HG02588 (cell line): ENCODE measurements at regions not wholly inside any gene's neighbourhood (a gene's known extent, or its start where the extent isn't known, plus 50 kb on each side); places are given as distances from the start of the nearest gene placed in this dataset.
"Not testable (repeated sequence)": the region's sequence is repeated elsewhere in the genome, so short reads cannot be mapped to it uniquely, and the experiment has no call there.

Experiments used
- ATAC-seq: cut with Tn5 transposase; IDR thresholded peaks from one replicate; pipeline ENCODE4 v1.9.1; 2021; ENCODE audit warnings: mild to moderate bottlenecking, moderate library complexity; ENCODE audit not compliant: unreplicated experiment

DNA sequence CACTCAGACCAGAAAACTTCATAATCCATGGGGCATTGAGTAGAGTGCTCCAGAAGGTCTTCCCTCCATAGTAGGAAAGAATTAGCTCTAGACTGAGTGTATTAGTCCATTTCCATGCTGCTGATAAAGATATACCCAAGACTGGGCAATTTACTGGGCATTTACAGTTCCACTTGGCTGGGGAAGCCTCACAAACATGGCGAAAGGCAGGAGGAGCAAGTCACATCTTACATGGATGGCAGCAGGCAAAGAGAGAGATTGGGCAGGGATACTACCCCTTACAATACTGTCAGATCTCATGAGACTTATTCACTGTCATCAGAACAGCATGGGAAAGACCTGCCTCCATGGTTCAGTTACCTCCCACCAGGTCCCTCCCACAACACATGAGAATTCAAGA lies 300.6 kb upstream of the TMEM132C start:
- no peak for ATAC-seq

- ATAC-seq: no peak
Measured at GRCh38 chr12:127970491-127970890, 296.5 kb upstream of the TMEM132C start.

GRCh38 chr12:127980585-127980984 lies 286.4 kb upstream of the TMEM132C start:
- ATAC-seq: no peak

DNA sequence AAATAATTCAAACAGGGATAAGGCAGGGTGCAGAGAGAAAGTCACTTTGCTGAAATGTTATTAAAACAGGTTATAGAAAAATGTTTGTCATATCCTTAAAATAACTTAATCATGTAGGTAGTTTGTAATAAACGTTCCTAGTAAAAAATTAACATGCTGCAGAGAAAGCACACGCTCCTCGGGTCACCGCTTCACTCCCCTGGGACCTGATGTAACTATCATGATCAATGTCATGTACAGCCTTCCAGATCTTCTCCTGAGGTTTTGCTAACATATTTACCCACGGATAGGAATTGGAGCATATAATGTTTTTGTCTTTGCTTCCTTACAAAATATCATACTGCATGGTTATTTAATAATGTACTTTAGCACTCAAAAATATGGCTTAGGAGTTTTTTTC lies 285.1 kb upstream of the TMEM132C start:
- ATAC-seq: no peak

GRCh38 chr12:127983213-127983791 lies 283.7 kb upstream of the TMEM132C start:
- not testable (repeated sequence) for ATAC-seq

DNA sequence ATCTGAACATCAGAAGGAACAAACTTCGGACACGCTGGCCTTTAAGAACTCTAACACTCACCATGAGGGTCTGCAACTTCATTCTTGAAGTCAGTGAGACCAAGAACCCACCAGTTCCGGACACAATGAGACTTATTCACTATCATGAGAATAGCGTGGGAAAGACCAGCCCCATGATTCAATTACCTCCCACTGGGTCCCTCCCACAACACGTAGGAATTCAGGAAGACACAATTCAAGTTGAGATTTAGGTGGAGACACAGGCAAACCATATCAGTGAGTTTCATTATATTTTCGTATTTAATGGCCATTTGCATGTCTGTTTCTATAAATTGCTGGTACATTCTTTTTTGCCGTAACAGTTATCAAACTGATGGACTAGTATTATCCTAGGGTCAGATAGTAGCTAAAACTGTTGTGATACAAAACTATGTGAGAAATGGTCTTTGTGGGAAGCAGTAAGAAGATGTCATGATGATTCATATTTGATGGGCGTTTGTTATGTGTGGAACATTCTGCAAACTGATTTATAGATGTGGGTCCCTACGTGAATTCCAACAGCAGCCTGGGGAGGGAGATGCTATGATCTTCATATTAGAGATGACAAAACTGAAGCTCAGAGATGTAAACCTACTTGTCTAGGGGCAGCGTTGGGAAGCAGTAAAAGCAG lies 282.4 kb upstream of the TMEM132C start:
- ATAC-seq: no peak

- no peak for ATAC-seq
Measured at GRCh38 chr12:127987199-127987901, 279.6 kb upstream of the TMEM132C start.

GRCh38 chr12:127991485-127991884 lies 275.5 kb upstream of the TMEM132C start:
- ATAC-seq: no peak

- no peak for ATAC-seq
Measured at GRCh38 chr12:127998988-127999387, 268.0 kb upstream of the TMEM132C start.

- no peak for ATAC-seq
Measured at GRCh38 chr12:128004383-128004938, 262.5 kb upstream of the TMEM132C start.

DNA sequence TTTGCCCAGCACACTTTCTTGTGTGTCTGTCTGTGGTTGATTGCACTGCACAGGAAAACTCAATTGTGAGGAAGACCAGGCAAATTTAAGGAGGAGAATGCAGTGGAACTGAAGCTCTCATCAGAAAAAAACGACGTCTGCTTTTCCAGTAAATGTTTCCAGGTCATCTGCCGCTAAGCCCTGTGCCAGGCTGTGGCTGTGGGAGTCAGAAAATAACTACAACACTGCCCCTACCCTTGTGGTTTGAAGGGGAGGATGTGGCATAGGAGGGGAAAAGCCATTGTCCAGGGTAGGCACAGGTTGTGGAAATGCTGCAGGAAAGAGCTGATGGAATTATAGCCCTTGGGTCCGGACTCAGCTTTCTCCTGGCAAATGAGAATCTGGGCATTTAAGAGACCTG lies 259.7 kb upstream of the TMEM132C start:
- ATAC-seq: no peak

- no peak for ATAC-seq
Measured at GRCh38 chr12:128008341-128008740, 258.6 kb upstream of the TMEM132C start.

DNA sequence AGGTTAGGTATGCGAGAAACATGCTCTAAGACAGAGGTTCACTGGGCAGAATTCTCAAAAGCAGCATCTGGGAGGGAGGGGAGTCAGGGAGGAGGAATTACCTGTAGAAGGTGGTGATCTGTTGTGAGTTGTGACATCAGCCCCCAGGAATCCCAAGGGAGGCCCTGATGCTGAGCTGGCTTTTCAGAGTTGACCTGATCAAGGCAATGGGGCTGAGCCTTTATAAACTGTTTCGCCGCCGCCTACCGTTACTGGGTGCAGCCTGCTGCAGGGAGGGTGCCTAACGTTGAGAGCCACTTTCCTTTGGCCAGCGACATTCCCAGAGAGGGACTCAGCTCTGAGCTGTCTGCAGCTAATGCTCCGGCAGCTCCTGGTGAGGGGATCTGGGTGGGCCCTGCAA lies 257.9 kb upstream of the TMEM132C start:
- no peak for ATAC-seq

GRCh38 chr12:128012110-128012509 lies 254.9 kb upstream of the TMEM132C start:
- no peak for ATAC-seq

DNA sequence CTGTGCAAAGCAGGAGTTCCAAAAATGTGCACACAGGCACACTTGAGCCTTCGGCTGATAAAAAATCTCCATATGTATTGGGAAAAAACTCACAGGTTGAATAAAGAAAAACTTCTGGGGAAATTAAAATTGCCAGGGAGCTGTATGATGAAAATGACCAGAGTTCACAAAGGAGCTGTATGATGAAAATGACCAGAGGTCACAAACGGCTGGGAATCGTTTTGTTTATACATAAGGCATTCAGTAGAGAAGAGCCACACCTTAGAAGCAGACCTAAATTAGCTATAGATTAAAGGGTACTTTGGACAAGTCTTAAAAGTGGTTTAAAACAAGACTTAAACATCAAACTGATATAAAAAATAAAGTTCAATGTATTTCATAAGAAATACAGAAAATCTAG lies 251.7 kb upstream of the TMEM132C start:
- ATAC-seq: no peak

GRCh38 chr12:128018067-128018466 lies 248.9 kb upstream of the TMEM132C start:
- no peak for ATAC-seq

GRCh38 chr12:128019996-128020544 lies 246.9 kb upstream of the TMEM132C start:
- ATAC-seq: no peak

DNA sequence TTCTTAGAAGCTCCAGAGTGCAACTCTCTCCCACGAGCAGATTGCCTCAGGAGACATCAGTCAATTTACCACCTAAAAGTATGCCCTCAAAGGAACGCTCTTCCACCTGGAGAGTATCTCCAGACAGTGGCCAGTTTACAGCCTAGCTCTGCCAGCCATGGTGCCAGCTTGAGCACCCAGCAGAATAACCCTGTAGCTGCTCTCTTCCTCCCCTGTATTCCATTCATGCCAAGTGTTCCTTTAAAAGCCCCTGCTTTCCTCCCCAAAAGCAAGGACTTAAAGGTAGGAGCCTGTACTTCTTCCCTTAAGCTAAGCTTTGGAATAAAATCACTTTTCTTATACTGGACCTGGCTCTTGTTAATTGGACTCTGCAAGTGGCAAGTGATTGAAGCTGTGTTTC lies 245.4 kb upstream of the TMEM132C start:
- ATAC-seq: no peak

DNA sequence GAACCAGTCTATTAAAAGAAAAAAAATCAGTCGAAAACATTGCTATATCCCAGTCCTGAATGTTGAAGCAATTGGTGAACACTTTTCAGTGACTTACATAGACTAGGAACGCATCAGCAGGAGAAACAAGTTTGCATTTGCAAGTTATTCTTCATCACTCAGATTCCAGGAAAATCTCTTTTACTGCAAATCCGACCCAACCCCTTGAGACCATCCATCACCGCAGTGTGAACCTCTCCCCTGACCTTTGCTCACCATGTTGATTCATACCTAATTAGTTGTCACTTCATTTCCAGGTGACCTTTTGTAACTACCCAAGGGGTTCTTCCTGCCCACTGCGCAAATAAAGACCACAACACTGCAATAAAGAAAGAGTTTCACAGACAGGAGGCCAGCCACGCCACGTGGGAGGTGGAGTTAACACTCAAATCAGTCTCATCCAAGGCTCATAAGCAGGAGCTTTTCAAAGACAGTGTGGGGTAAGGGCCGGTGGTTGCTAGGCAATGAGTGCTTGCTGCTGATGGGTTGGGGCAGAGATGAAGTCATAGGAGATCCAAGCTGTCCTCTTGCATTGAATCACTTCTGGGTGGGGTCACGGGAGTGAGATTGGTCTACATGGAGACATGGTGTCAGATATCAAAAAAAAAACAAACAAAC lies 241.3 kb upstream of the TMEM132C start:
- ATAC-seq: no peak

DNA sequence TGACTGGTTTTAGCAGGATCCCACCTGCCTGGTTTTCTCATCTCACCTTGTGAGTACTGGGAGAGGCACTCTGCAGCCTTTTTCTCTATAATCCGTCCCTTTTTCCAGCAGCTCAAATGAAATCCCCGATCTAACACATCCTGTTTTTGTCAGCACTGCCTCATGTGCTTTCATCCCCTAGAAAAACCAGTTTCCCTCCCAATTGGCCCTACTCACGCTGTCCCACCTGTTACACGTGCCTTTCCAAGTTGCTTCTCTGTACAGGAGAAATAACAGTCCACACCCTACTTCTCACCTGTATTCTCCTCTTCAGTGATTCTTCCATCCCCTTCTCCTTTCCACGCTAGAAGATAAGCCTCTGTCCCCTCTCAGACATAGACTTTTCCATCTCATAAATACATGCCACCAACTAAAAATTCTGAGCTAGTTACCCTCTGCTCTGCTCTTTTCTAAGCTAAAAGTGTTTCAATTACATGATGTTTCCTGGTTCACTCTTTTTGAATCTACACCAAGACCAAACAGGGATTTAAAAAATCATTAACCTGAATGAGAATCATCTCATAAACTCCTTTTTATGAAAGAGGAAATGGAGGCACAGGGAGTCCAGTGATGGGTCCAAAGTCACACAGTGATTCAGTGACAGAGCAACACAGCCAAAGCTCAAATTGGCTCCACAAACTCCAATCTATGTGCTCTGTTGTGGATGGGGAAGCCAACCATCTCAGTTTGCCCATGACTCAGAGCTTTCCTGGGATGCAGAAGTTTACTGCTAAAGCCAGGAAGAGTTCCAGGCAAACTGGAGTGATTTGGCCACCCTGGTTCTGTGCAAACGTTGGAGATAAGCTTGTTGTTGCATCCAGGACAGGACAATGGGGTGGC lies 240.0 kb upstream of the TMEM132C start:
- no peak for ATAC-seq
